ENCODE measurements at regions not wholly inside any gene's neighbourhood (a gene's known extent, or its start where the extent isn't known, plus 50 kb on each side); places are given as distances from the start of the nearest gene placed in this dataset.

GRCh38 chr12:61554268-61555008 lies 705.8 kb upstream of the USP15 start:
- intact Hi-C loops (cut with DNase I): no loop called here
- Histone ChIP-seq H3K27me3 (no peaks in the 10 kb centered on the region), H3K36me3 (no peaks in the 10 kb centered on the region), H3K4me3 (no peak overlapping the region), H3K4me1 (no peaks in the 10 kb centered on the region), H3K9me3 (no peaks in the 10 kb centered on the region), H3K27ac (no peak overlapping the region)
- DNase-seq (ENCODE audit: low spot score in 2 of 2): no peak
- TF ChIP-seq, protein P1, sequence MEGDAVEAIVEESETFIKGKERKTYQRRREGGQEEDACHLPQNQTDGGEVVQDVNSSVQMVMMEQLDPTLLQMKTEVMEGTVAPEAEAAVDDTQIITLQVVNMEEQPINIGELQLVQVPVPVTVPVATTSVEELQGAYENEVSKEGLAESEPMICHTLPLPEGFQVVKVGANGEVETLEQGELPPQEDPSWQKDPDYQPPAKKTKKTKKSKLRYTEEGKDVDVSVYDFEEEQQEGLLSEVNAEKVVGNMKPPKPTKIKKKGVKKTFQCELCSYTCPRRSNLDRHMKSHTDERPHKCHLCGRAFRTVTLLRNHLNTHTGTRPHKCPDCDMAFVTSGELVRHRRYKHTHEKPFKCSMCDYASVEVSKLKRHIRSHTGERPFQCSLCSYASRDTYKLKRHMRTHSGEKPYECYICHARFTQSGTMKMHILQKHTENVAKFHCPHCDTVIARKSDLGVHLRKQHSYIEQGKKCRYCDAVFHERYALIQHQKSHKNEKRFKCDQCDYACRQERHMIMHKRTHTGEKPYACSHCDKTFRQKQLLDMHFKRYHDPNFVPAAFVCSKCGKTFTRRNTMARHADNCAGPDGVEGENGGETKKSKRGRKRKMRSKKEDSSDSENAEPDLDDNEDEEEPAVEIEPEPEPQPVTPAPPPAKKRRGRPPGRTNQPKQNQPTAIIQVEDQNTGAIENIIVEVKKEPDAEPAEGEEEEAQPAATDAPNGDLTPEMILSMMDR (IDR thresholded peaks at IDR 0.05): no peak

DNA sequence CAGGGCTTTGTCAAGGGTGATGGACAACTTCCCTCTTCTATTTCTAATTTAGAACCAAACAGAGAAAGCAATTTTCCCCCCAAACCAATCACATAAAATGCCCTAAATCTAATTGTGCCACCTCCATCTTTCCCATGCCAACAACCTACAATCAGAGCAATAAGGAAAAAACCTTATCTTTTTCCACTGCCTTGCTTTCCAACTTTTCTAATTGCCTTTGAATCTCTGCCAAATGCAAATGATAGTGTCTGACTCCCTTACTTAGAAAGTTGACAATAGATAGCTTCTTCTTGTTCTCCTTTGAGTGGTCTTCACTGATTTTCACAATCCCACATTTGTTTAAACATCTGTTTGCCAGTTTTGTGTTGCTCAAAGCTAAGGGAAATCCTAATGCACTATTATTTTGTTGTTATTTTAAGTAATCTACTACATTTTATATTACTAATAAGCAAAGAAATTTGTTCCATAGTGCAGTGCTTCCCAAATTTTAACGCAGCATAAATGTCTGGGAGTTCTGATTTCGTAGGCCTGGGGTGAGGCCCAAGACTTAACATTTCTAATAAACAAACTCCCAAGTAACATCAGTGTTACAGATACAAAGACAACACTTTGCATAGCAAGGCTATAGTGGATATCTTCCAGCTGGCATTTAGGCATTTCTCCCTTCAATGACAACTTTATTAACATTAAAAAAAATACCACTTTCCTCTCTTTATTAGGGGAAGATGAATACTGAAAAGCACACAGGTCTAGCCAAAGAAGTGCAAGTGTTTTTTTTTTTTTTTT lies 696.3 kb upstream of the USP15 start:
- no peak overlapping the region for H3K27ac ChIP-seq

DNA sequence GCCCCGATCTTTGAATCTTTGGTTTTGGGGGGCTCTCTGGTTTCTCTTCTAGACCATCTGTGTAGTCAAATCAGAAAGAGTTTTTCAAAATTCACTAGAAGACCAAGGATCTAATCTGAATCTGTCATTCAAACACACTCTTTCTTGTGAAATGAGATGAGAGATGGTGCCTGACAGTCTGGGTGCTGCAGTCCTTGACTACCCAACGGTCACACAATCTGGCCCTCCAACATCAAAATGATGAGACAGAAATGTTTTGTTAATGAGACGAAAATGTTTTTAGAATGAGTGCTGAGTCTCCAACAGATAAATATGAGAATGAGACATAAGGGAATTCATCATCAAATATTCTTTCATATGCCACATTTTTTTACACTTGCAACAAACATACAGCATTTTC lies 695.7 kb upstream of the USP15 start:
- DNase-seq (ENCODE audit: low spot score in 2 of 2): no peak
- Histone ChIP-seq H3K27ac (no peak overlapping the region), H3K9me3 (no peaks in the 10 kb centered on the region), H3K36me3 (no peaks in the 10 kb centered on the region), H3K4me1 (no peaks in the 10 kb centered on the region), H3K4me3 (no peak overlapping the region), H3K27me3 (no peaks in the 10 kb centered on the region)
- intact Hi-C loops (cut with DNase I): no loop called here
- TF ChIP-seq, protein P1 (IDR thresholded peaks at IDR 0.05): no peak

More for the DNA sequence above, 696.3 kb upstream of the USP15 start:
- Histone ChIP-seq H3K4me3 (no peak overlapping the region), H3K36me3 (no peaks in the 10 kb centered on the region), H3K9me3 (no peaks in the 10 kb centered on the region), H3K4me1 (no peaks in the 10 kb centered on the region), H3K27me3 (no peaks in the 10 kb centered on the region)
- intact Hi-C loops (cut with DNase I): no loop called here
- TF ChIP-seq, protein P1 (IDR thresholded peaks at IDR 0.05): no peak
- DNase-seq (ENCODE audit: low spot score in 2 of 2): no peak

DNA sequence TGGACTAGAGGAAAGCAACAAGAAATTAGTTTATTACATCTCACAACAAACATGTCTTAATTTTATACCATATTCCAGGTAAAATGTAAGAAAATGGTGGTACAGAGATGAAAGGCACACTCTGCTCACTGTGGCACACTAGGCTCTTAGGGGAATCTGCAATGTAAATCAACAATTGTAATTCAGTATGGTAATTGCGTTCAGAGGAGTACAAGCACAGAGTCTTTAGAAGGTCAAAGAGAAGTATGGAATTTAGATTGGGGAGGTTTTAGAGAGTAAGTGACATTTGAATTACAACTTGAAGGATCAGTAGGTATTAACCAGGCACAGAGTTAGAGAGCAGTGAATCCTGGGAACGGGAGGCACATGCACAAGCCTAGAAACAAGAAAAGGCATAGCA lies 694.0 kb upstream of the USP15 start:
- no peak overlapping the region for H3K4me3 ChIP-seq
- no peaks in the 10 kb centered on the region for H3K4me1 ChIP-seq
- intact Hi-C loops (cut with DNase I): no loop called here
- no peaks in the 10 kb centered on the region for H3K27me3 ChIP-seq
- H3K36me3 ChIP-seq: no peaks in the 10 kb centered on the region
- TF ChIP-seq, protein P1 (IDR thresholded peaks at IDR 0.05): no peak
- DNase-seq (ENCODE audit: low spot score in 2 of 2): no peak
- no peak overlapping the region for H3K27ac ChIP-seq
- H3K9me3 ChIP-seq: no peaks in the 10 kb centered on the region

DNA sequence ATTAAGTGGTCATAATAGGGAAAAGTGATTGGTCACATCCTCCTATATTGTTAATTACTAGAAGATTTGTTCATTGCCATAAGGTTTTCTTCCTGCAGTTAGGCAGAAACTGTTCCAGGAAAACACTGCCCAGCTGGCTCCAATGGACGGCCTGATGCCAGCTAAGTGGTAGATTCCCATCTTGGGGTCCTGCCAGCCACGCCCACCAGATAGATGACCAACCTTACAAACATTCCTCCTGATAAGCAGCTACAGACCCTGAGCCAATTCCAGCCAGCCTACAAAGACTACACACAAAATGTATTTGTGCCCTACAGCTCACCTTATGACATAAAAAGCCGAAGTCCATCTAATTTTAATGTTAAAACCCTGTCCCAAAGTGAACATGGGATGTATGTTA lies 685.9 kb upstream of the USP15 start:
- no peaks in the 10 kb centered on the region for H3K9me3 ChIP-seq
- no peak overlapping the region for H3K27ac ChIP-seq
- H3K27me3 ChIP-seq: no peaks in the 10 kb centered on the region
- no peaks in the 10 kb centered on the region for H3K4me1 ChIP-seq
- TF ChIP-seq, protein P1 (IDR thresholded peaks at IDR 0.05): no peak
- no peak overlapping the region for H3K4me3 ChIP-seq
- intact Hi-C loops (cut with DNase I): no loop called here
- DNase-seq (ENCODE audit: low spot score in 2 of 2): no peak
- H3K36me3 ChIP-seq: no peaks in the 10 kb centered on the region

All from ascending aorta (tissue), 2 donors.